Keratinocyte (primary cell): ENCODE measurements at regions not wholly inside any gene's neighbourhood (a gene's known extent, or its start where the extent isn't known, plus 50 kb on each side); places are given as distances from the start of the nearest gene placed in this dataset.

Experiments used
- DNase-seq: peaks from one replicate; pipeline ENCODE4 v3.0.0-alpha.2; 2011; ENCODE audit warnings: low read depth, missing footprints, low spot score
- FAIRE-seq: peaks from 2 replicates; lab custom pipeline; 2011; peaks lifted over from hg19 to GRCh38; lab: Jason Lieb, UNC
- H2AFZ ChIP-seq: 2 replicates; pipeline ENCODE4 v1.6.0; 2012; ENCODE audit warnings: low read length, control low read depth, inconsistent platforms; ENCODE audit not compliant: control insufficient read depth
- H3K27ac ChIP-seq: 2 replicates; pipeline ENCODE4 v1.5.1; 2011; ENCODE audit warnings: low read length; ENCODE audit not compliant: control insufficient read depth, insufficient read depth
- H3K27me3 ChIP-seq: 3 replicates; pipeline ENCODE4 v1.6.0; 2011; ENCODE audit warnings: low read length; ENCODE audit not compliant: control insufficient read depth, insufficient read depth; ENCODE audit errors: extremely low read depth
- H3K36me3 ChIP-seq, 2 experiments: 2 replicates in 1 of 2; 3 replicates in 1 of 2; pipeline ENCODE4 v1.5.1; 2011; ENCODE audit warnings: low read length in 2 of 2, mild to moderate bottlenecking in 1 of 2; ENCODE audit not compliant: control insufficient read depth in 2 of 2, insufficient read depth in 2 of 2; ENCODE audit errors: extremely low read depth in 1 of 2
- H3K4me1 ChIP-seq: 3 replicates; pipeline ENCODE4 v1.5.1; 2011; ENCODE audit warnings: low read length; ENCODE audit not compliant: control insufficient read depth, insufficient read depth; ENCODE audit errors: extremely low read depth
- H3K4me2 ChIP-seq: 3 replicates; pipeline ENCODE4 v1.6.0; 2011; ENCODE audit warnings: low read depth, low read length; ENCODE audit not compliant: control insufficient read depth, insufficient read depth; ENCODE audit errors: extremely low read depth
- H3K4me3 ChIP-seq, 3 experiments: fragments of 200-600 bp in 1 of 3; sonication (generic) in 1 of 3; 2 replicates in 2 of 3; 3 replicates in 1 of 3; pipeline ENCODE4 v1.5.1; 2011 to 2016; ENCODE audit warnings: low read length in 3 of 3, mild to moderate bottlenecking in 3 of 3, control low read depth in 2 of 3, inconsistent platforms in 1 of 3, low read depth in 1 of 3, mixed read lengths in 1 of 3, mixed run types in 1 of 3, moderate library complexity in 1 of 3; ENCODE audit not compliant: control insufficient read depth in 2 of 3, insufficient read depth in 2 of 3; ENCODE audit errors: extremely low read depth in 1 of 3
- H3K79me2 ChIP-seq: 2 replicates; pipeline ENCODE4 v1.6.0; 2012; ENCODE audit warnings: low read length; ENCODE audit not compliant: control insufficient read depth, insufficient read depth
- H3K9ac ChIP-seq: 3 replicates; pipeline ENCODE4 v1.6.0; 2011; ENCODE audit warnings: low read length; ENCODE audit not compliant: control insufficient read depth, insufficient read depth; ENCODE audit errors: extremely low read depth
- H3K9me1 ChIP-seq: 3 replicates; pipeline ENCODE4 v1.6.0; 2011; ENCODE audit warnings: low read length; ENCODE audit not compliant: control insufficient read depth, insufficient read depth; ENCODE audit errors: extremely low read depth
- H3K9me3 ChIP-seq: 2 replicates; pipeline ENCODE4 v1.5.1; 2012; ENCODE audit warnings: low read depth, low read length; ENCODE audit not compliant: control insufficient read depth
- H4K20me1 ChIP-seq: 3 replicates; pipeline ENCODE4 v1.6.0; 2011; ENCODE audit warnings: low read length; ENCODE audit not compliant: control insufficient read depth, insufficient read depth; ENCODE audit errors: extremely low read depth
- CTCF ChIP-seq, 3 experiments: IDR thresholded peaks in 1 of 3; conservative IDR thresholded peaks in 1 of 3; optimal IDR thresholded peaks in 1 of 3; 2 replicates in 2 of 3; 3 replicates in 1 of 3; pipeline versions ENCODE3 to v1.5.1; 2011; ENCODE audit warnings: low read length in 3 of 3, mild to moderate bottlenecking in 3 of 3, moderate library complexity in 2 of 3, control low read depth in 1 of 3, inconsistent platforms in 1 of 3; ENCODE audit not compliant: insufficient read depth in 2 of 3; ENCODE audit errors: extremely low read depth in 1 of 3
- EZH2 ChIP-seq: IDR thresholded peaks from one replicate; pipeline ENCODE4 v1.6.1; 2012; ENCODE audit warnings: inconsistent platforms, mild to moderate bottlenecking, low read length, moderate library complexity
- dilution Hi-C: fragments of 300-500 bp; cut with MboI; formaldehyde crosslinking; loops from one replicate; pipeline ENCODE4 v1.7.0; 2020; ENCODE audit warnings: low sequenced_read_pairs; ENCODE audit not compliant: extremely low pct_ligation_motif_present

GRCh38 chr16:80085606-80086005 lies 455.2 kb upstream of the DYNLRB2 start:
- H3K4me1 ChIP-seq, result peaks cover 4% of the 10 kb centered on the region
- dilution Hi-C loops, result no loop called here
- H2AFZ ChIP-seq, result no peak overlapping the region
- peak; percentile 26 for FAIRE-seq
- H3K36me3 ChIP-seq, result no peaks in the 10 kb centered on the region
- H3K4me2 ChIP-seq, result no peak overlapping the region
- no peaks in the 10 kb centered on the region for H3K79me2 ChIP-seq
- TF ChIP-seq EZH2 (no peak), CTCF (optimal IDR thresholded peaks at IDR 0.05 in 1 of 3, IDR thresholded peaks at IDR 0.05 in 1 of 3, conservative IDR thresholded peaks at IDR 0.05 in 1 of 3; ENCODE audit: extremely low read depth in 1 of 3, insufficient read depth in 2 of 3, low read length in 3 of 3) (no peak)
- H3K9ac ChIP-seq, result no peak overlapping the region
- no peaks in the 10 kb centered on the region for H3K9me3 ChIP-seq
- H4K20me1 ChIP-seq, result no peaks in the 10 kb centered on the region
- no peaks in the 10 kb centered on the region for H3K9me1 ChIP-seq
- H3K4me3 ChIP-seq, result no peak overlapping the region
- no peak for DNase-seq
- H3K27me3 ChIP-seq, result no peaks in the 10 kb centered on the region
- H3K27ac ChIP-seq, result no peak overlapping the region

GRCh38 chr16:80084614-80085013 lies 456.2 kb upstream of the DYNLRB2 start:
- Histone ChIP-seq H3K9ac (no peak overlapping the region), H3K36me3 (no peaks in the 10 kb centered on the region), H2AFZ (peak overlapping the region; percentile 22), H4K20me1 (no peaks in the 10 kb centered on the region), H3K4me1 (peaks cover 4% of the 10 kb centered on the region), H3K4me2 (peak overlapping the region; percentile 25), H3K79me2 (no peaks in the 10 kb centered on the region), H3K4me3 (no peak overlapping the region), H3K27ac (no peak overlapping the region), H3K9me1 (no peaks in the 10 kb centered on the region), H3K27me3 (no peaks in the 10 kb centered on the region), H3K9me3 (no peaks in the 10 kb centered on the region)
- DNase-seq (peak; percentile 35), FAIRE-seq (peak; percentile 74)
- dilution Hi-C loops, result no loop called here
- no peak for TF ChIP-seq EZH2
- peak; percentile 80 to 86 (median 81) for TF ChIP-seq CTCF (optimal IDR thresholded peaks at IDR 0.05 in 1 of 3, IDR thresholded peaks at IDR 0.05 in 1 of 3, conservative IDR thresholded peaks at IDR 0.05 in 1 of 3; ENCODE audit: extremely low read depth in 1 of 3, insufficient read depth in 2 of 3, low read length in 3 of 3)
